Pancreas (tissue), 10 donors: ENCODE measurements at regions not wholly inside any gene's neighbourhood (a gene's known extent, or its start where the extent isn't known, plus 50 kb on each side); places are given as distances from the start of the nearest gene placed in this dataset.

Experiments
- ATAC-seq, 4 donors: fragments of 200-7000 bp; cut with Tn5 transposase; one replicate each; pipeline versions ENCODE4 v1.8.0 to v1.9.1; 2020; ENCODE audit warnings: mild to moderate bottlenecking in 4 of 4, moderate library complexity in 4 of 4
- DNase-seq, 6 donors: peaks; one replicate each; pipeline ENCODE4 v3.0.0-alpha.2; 2020
- FAIRE-seq: peaks from 2 replicates; lab custom pipeline; 2012; peaks lifted over from hg19 to GRCh38; lab: Jason Lieb, UNC
- H3K27ac ChIP-seq, 4 donors: fragments of 200-600 bp; sonication (generic); 1 replicate in 3 of 4; 2 replicates in 1 of 4; pipeline versions ENCODE4 v1.5.0 to v1.8.0; 2020
- H3K27me3 ChIP-seq, 4 donors: fragments of 200-600 bp; one replicate each; pipeline ENCODE4 v1.8.0; 2021
- H3K36me3 ChIP-seq, 3 donors: fragments of 200-600 bp; sonication (generic) in 1 of 3; one replicate each; pipeline versions ENCODE4 v1.5.0 to v1.8.0; 2020 to 2021
- H3K4me1 ChIP-seq, 3 donors: fragments of 200-600 bp; one replicate each; pipeline ENCODE4 v1.8.0; 2021
- H3K4me3 ChIP-seq, 4 donors: fragments of 200-600 bp; sonication (generic) in 2 of 4; one replicate each; pipeline versions ENCODE4 v1.5.0 to v1.8.0; 2020 to 2021
- H3K9me3 ChIP-seq, 4 donors: fragments of 200-600 bp; one replicate each; pipeline ENCODE4 v1.8.0; 2021
- WGBS, 2 donors: extraction: QIAGEN DNeasy Blood & Tissue Kit; methylation state at CpG; one replicate each; pipeline ENCODE4 v1.1.7; 2013; 5-methylcytosine and 5-hydroxymethylcytosine counted together
- intact Hi-C, 3 donors: fragments of 100-400 bp; cut with DNase I; formaldehyde crosslinking; loops; one replicate each; pipeline versions ENCODE4 v1.11.1 to v1.14.2; 2022
- TF ChIP-seq, protein P1 (sequence below), 4 donors: fragments of 200-600 bp; sonication (generic) in 3 of 4; IDR thresholded peaks; one replicate each; pipeline versions ENCODE4 v1.5.0 to v1.8.0; 2021; ENCODE audit warnings: antibody characterized with exemption in 4 of 4
- donor health status: healthy with polysubstance abuse.
- donor health status: DM: no; HTN: no; CAD: no; lungs with moderate emphysema.
- donor health status: DM: no; HTN: no; CAD: no.
- donor health status: control.
- donor health status: control.
- donor health status: Bipolar disorder and iron deficiency.
- donor health status: DM: yes; HTN: yes; CAD: no.
- donor health status: DM: no; HTN: no; CAD: no.
- donor health status: DM: no; HTN: no; CAD: no.
- donor health status: DM: yes; HTN: yes; CAD: no.

GRCh38 chr5:24059006-24059405 lies 551.6 kb downstream of the PRDM9 start:
- no peak for FAIRE-seq
- intact Hi-C loops = no loop called here
- WGBS, 2 donors = 57 to 81% methylated on average over 2 of the region's 2 CpGs

GRCh38 chr5:24059716-24060115 lies 552.3 kb downstream of the PRDM9 start:
- Histone ChIP-seq H3K4me1 (no peaks in the 10 kb centered on the region), H3K4me3 (no peak overlapping the region), H3K36me3 (no peaks in the 10 kb centered on the region), H3K27ac (no peak overlapping the region), H3K27me3 (no peaks in the 10 kb centered on the region), H3K9me3 (no peaks in the 10 kb centered on the region)
- FAIRE-seq = no peak
- no peak for DNase-seq
- intact Hi-C loops = no loop called here
- 72 to 88% methylated on average over 4 of the region's 4 CpGs for WGBS, 2 donors
- TF ChIP-seq, protein P1, sequence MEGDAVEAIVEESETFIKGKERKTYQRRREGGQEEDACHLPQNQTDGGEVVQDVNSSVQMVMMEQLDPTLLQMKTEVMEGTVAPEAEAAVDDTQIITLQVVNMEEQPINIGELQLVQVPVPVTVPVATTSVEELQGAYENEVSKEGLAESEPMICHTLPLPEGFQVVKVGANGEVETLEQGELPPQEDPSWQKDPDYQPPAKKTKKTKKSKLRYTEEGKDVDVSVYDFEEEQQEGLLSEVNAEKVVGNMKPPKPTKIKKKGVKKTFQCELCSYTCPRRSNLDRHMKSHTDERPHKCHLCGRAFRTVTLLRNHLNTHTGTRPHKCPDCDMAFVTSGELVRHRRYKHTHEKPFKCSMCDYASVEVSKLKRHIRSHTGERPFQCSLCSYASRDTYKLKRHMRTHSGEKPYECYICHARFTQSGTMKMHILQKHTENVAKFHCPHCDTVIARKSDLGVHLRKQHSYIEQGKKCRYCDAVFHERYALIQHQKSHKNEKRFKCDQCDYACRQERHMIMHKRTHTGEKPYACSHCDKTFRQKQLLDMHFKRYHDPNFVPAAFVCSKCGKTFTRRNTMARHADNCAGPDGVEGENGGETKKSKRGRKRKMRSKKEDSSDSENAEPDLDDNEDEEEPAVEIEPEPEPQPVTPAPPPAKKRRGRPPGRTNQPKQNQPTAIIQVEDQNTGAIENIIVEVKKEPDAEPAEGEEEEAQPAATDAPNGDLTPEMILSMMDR (IDR thresholded peaks at IDR 0.05) = no peak
- no peak for ATAC-seq

More at GRCh38 chr5:24059006-24059405, 551.6 kb downstream of the PRDM9 start:
- Histone ChIP-seq H3K27me3 (no peaks in the 10 kb centered on the region), H3K4me3 (no peak overlapping the region), H3K36me3 (no peaks in the 10 kb centered on the region), H3K27ac (no peak overlapping the region), H3K4me1 (no peaks in the 10 kb centered on the region), H3K9me3 (no peaks in the 10 kb centered on the region)
- DNase-seq (no peak), ATAC-seq (no peak)
- TF ChIP-seq, protein P1 (IDR thresholded peaks at IDR 0.05) = no peak

GRCh38 chr5:24065779-24066178 lies 558.4 kb downstream of the PRDM9 start:
- TF ChIP-seq, protein P1 (IDR thresholded peaks at IDR 0.05) = no peak
- Histone ChIP-seq H3K27ac (no peak overlapping the region), H3K4me3 (no peak overlapping the region), H3K36me3 (no peaks in the 10 kb centered on the region), H3K4me1 (no peaks in the 10 kb centered on the region), H3K27me3 (no peaks in the 10 kb centered on the region), H3K9me3 (no peaks in the 10 kb centered on the region)
- WGBS, 2 donors = 82 to 88% methylated on average over 4 of the region's 4 CpGs
- DNase-seq (no peak), FAIRE-seq (no peak), ATAC-seq (no peak)
- intact Hi-C loops = no loop called here

DNA sequence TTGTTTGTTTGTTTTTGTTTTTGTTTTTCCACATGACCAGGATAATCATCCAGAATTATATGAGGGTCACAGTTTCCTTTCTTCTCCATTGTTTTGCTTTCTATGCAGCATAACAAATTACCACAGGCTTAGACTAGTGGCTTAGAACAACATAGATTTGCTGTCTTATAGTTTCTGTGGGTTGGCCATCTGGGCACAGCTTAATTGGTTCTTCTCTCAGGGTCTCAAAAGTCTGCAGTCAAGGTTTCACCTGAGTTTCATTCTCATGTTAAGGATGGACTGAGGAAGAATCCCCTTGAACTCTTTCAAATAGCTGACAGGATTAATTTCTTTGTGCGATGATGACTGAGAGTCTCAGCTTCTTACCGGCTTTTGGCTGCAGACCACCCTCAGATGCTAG lies 559.8 kb downstream of the PRDM9 start:
- no peaks in the 10 kb centered on the region for H3K27me3 ChIP-seq
- H3K27ac ChIP-seq = no peak overlapping the region
- FAIRE-seq (no peak), ATAC-seq (no peak), DNase-seq (no peak)
- intact Hi-C loops = no loop called here
- no peaks in the 10 kb centered on the region for H3K9me3 ChIP-seq
- no peak overlapping the region for H3K4me3 ChIP-seq
- no peaks in the 10 kb centered on the region for H3K36me3 ChIP-seq
- WGBS, 2 donors = 94 to 98% methylated on average over 2 of the region's 2 CpGs
- H3K4me1 ChIP-seq = no peaks in the 10 kb centered on the region
- TF ChIP-seq, protein P1 (IDR thresholded peaks at IDR 0.05) = no peak

DNA sequence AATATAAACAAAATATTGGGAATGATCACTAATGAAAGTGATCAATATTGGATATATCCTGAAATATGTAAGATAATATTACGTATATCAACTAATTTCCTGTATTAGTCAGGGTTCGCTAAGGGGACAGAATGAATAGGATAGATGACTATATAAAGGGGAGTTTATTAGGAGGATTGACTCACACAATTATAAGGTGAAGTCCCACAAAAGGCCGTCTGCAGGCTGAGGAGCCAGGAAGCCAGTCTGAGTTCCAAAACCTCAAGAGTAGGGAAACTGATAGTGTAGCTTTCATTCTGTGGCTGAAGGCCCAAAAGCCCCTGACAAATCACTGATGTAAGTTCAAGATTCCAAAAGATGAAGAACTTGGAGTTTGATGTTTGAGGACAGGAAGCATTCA lies 561.1 kb downstream of the PRDM9 start:
- Histone ChIP-seq H3K4me3 (no peak overlapping the region), H3K4me1 (no peaks in the 10 kb centered on the region), H3K36me3 (no peaks in the 10 kb centered on the region), H3K27me3 (no peaks in the 10 kb centered on the region), H3K27ac (no peak overlapping the region), H3K9me3 (no peaks in the 10 kb centered on the region)
- WGBS, 2 donors = 82 to 96% methylated on average over 3 of the region's 3 CpGs
- no peak for FAIRE-seq
- intact Hi-C loops = no loop called here
- no peak for DNase-seq
- TF ChIP-seq, protein P1 (IDR thresholded peaks at IDR 0.05) = no peak
- no peak for ATAC-seq
